AG10803 (cell line): ENCODE measurements at regions not wholly inside any gene's neighbourhood (a gene's known extent, or its start where the extent isn't known, plus 50 kb on each side); places are given as distances from the start of the nearest gene placed in this dataset.
A peak's percentile ranks its signal among the peaks of the same experiment; 100 is the strongest.

Experiments
- DNase-seq: peaks from one replicate; pipeline ENCODE4 v3.0.0; 2010; ENCODE audit warnings: low read depth
- H3K4me3 ChIP-seq: 2 replicates; pipeline ENCODE4 v1.5.1; 2011; ENCODE audit warnings: mild to moderate bottlenecking, low read length, control low read depth
- TF ChIP-seq, protein P1 (sequence below): conservative IDR thresholded peaks from 2 replicates; pipeline ENCODE4 v1.5.1; 2011; ENCODE audit warnings: mild to moderate bottlenecking, low read length, control low read depth, inconsistent platforms

GRCh38 chr7:42315103-42315502 is 78.1 kb upstream of the GLI3 start:
- TF ChIP-seq, protein P1, sequence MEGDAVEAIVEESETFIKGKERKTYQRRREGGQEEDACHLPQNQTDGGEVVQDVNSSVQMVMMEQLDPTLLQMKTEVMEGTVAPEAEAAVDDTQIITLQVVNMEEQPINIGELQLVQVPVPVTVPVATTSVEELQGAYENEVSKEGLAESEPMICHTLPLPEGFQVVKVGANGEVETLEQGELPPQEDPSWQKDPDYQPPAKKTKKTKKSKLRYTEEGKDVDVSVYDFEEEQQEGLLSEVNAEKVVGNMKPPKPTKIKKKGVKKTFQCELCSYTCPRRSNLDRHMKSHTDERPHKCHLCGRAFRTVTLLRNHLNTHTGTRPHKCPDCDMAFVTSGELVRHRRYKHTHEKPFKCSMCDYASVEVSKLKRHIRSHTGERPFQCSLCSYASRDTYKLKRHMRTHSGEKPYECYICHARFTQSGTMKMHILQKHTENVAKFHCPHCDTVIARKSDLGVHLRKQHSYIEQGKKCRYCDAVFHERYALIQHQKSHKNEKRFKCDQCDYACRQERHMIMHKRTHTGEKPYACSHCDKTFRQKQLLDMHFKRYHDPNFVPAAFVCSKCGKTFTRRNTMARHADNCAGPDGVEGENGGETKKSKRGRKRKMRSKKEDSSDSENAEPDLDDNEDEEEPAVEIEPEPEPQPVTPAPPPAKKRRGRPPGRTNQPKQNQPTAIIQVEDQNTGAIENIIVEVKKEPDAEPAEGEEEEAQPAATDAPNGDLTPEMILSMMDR, result no peak
- peak; percentile 25 for DNase-seq
- H3K4me3 ChIP-seq, result peak overlapping the region; percentile 7

- H3K4me3 ChIP-seq, result no peak overlapping the region
- DNase-seq, result no peak
- TF ChIP-seq, protein P1, result no peak
Observed at GRCh38 chr7:42314696-42315095, 77.7 kb upstream of the GLI3 start.

DNA sequence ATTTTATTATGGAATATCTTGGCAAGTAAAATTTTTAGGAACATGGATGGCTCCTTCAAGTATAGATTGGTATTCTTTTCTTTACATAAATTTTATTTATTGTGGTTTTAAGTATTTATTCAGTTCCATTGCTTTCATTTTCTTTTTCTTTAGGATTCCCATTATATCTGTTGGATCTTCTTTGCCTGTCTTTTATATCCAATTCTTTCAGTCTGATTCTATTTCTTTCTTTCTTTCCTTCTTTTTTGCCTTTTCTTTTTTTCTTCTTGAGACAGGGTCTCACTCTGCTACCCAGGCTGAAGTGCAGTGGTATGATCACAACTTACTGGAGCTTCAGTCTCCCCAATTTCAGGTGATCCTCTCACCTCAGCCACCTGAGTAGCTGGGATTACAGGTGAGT is 74.2 kb upstream of the GLI3 start:
- no peak overlapping the region for H3K4me3 ChIP-seq
- TF ChIP-seq, protein P1, result no peak
- DNase-seq, result no peak

DNA sequence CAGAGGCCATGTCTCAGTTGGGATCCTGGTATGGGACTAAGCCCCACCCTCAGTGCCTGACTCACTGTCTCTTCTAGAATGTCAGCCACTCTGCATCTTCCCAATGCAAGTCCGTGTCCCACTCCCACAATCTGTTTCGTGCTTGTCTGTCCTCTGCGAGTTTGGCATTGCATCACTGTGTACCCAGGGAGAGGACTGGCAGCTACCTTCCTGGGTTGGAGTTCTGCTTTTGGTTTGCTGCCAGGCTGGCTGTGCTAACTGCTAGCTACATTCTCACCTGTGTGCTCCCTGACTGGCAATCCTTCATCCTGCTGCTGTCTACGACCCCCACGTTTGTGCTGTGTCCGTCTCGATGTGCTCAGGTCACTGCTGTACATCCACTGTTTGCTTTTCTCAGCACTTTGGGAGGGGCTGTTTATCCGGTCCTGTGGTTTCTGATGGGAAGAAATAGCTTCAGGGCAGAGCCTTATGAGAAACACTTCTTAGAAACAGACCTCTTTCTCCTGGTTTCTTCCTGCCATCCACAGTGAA is 56.0 kb upstream of the GLI3 start:
- H3K4me3 ChIP-seq, result no peak overlapping the region
- TF ChIP-seq, protein P1, result no peak
- DNase-seq, result no peak

DNA sequence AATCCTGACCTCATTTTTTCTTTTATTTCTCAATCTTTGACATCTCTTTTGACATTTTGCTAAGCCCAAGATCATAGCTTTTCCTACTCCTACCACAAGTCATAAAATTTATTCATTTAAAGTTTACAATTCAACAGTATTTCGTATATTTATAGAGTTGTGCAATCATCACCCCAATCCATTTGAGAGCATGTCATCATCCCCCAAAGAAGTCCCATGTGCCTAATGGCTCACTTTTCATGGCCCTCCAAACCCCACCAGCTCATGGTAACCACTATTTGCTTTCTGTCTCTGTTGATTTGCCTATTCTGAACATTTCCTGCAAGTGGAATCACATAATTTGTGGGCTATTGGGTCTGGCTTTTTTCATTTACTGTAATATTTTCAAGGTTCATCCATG is 52.5 kb upstream of the GLI3 start:
- H3K4me3 ChIP-seq, result no peak overlapping the region
- TF ChIP-seq, protein P1, result no peak
- no peak for DNase-seq
